Endodermal cell (in vitro differentiated cells): ENCODE measurements at regions not wholly inside any gene's neighbourhood (a gene's known extent, or its start where the extent isn't known, plus 50 kb on each side); places are given as distances from the start of the nearest gene placed in this dataset.

Source experiments
- DNase-seq: peaks from one replicate; pipeline ENCODE4 v3.0.0-alpha.2; 2017
- H3K27ac ChIP-seq: 2 replicates; pipeline ENCODE4 v1.5.1; 2013; ENCODE audit warnings: mild to moderate bottlenecking, low read depth, low read length, moderate library complexity
- H3K27me3 ChIP-seq: 2 replicates; pipeline ENCODE4 v1.6.1; 2013; ENCODE audit warnings: mild to moderate bottlenecking, low read length, moderate library complexity; ENCODE audit not compliant: insufficient read depth, control insufficient read depth, poor library complexity, severe bottlenecking
- H3K36me3 ChIP-seq: 2 replicates; pipeline ENCODE4 v1.7.0; 2013; ENCODE audit warnings: mild to moderate bottlenecking, low read length, moderate library complexity; ENCODE audit not compliant: control insufficient read depth, insufficient read depth
- H3K4me1 ChIP-seq: one replicate; pipeline ENCODE4 v1.7.0; 2013; ENCODE audit warnings: low read length; ENCODE audit not compliant: control insufficient read depth, insufficient read depth
- H3K4me3 ChIP-seq: 2 replicates; pipeline ENCODE4 v1.5.1; 2013; ENCODE audit warnings: mild to moderate bottlenecking, low read length, moderate library complexity
- H3K9ac ChIP-seq: 2 replicates; pipeline ENCODE4 v1.6.1; 2013; ENCODE audit warnings: mild to moderate bottlenecking, low read length, moderate library complexity; ENCODE audit not compliant: poor library complexity, severe bottlenecking; ENCODE audit errors: extremely low read depth
- H3K9me3 ChIP-seq: 2 replicates; pipeline ENCODE4 v1.6.1; 2013; ENCODE audit warnings: mild to moderate bottlenecking, low read length, moderate library complexity; ENCODE audit not compliant: control insufficient read depth
- H3K27ac Mint-ChIP-seq: 2 replicates; pipeline ENCODE4 v1.8.0; 2020; ENCODE audit warnings: mixed read lengths
- H3K27me3 Mint-ChIP-seq: 2 replicates; pipeline ENCODE4 v1.8.0; 2021; ENCODE audit warnings: mild to moderate bottlenecking, mixed read lengths; ENCODE audit not compliant: insufficient read depth
- H3K36me3 Mint-ChIP-seq: 2 replicates; pipeline ENCODE4 v1.8.0; 2020; ENCODE audit warnings: low read depth, mixed read lengths
- H3K4me1 Mint-ChIP-seq: 2 replicates; pipeline ENCODE4 v1.8.0; 2020; ENCODE audit warnings: mixed read lengths
- H3K4me3 Mint-ChIP-seq: 2 replicates; pipeline ENCODE4 v1.8.0; 2020; ENCODE audit warnings: mild to moderate bottlenecking, moderate library complexity, mixed read lengths
- H3K9me3 Mint-ChIP-seq: 2 replicates; pipeline ENCODE4 v1.8.0; 2020; ENCODE audit warnings: mild to moderate bottlenecking, mixed read lengths
- WGBS, 2 experiments: methylation state at CpG; one replicate each; pipeline versions ENCODE4 v1.1.5 to v1.1.7; 2013; ENCODE audit warnings: missing lambda C conversion rate in 2 of 2, mixed read lengths in 1 of 2; ENCODE audit not compliant: insufficient coverage in 1 of 2, insufficient read length in 1 of 2; 5-methylcytosine and 5-hydroxymethylcytosine counted together
- TF ChIP-seq, protein P1 (sequence below): fragments of 200-600 bp; sonication (generic); conservative IDR thresholded peaks from 2 replicates; pipeline ENCODE4 v1.5.0; 2021; ENCODE audit warnings: antibody characterized with exemption, mild to moderate bottlenecking

DNA sequence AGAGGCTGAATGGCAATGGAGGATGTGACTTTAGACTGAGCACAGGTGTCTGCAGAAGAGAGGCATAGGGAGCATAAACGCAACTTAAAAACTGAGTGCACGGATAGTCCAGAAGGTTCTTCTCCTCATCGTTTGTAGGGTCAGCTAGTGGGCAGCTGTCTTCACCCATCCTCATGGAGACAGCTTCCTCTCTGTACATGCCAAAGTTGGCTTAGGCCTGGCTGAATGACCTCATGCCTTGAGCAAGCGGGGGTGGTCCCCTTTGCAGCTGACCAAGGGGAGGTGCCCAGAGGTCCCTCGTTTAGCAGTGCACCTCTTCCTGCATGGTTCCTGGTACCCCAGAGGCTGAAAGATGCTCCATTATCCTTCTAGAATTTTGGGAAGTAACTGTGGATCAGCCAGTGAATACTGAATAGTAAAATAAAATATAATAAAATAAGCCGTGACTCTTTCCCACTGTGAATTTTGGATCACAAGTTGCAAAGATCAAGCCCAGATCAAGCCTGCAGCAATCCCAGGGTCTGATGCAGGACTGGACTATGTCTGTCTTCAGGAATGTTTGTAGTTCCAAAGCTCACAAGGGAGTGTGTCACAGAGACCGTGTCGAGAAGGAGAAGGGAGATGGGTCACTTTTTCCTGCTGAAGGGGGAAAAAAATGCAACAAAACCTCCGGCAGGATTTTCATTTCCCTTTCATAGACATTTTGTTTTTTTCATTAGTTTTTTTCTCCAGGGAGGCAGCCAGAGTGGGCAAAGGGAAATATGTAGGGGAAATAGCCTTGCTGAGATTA, 295.3 kb upstream of the MKI67 start:
- H3K4me3 Mint-ChIP-seq, result no peak overlapping the region
- H3K9me3 Mint-ChIP-seq, result no peaks in the 10 kb centered on the region
- Histone ChIP-seq H3K36me3 (no peaks in the 10 kb centered on the region), H3K4me3 (no peak overlapping the region), H3K9ac (no peak overlapping the region), H3K27me3 (no peaks in the 10 kb centered on the region), H3K9me3 (no peaks in the 10 kb centered on the region), H3K27ac (no peak overlapping the region), H3K4me1 (no peaks in the 10 kb centered on the region)
- H3K4me1 Mint-ChIP-seq, result no peaks in the 10 kb centered on the region
- DNase-seq, result no peak
- 91 to 97% methylated on average over 7 to 8 of the region's 9 CpGs for WGBS, 2 experiments
- H3K27ac Mint-ChIP-seq, result no peak overlapping the region
- no peaks in the 10 kb centered on the region for H3K27me3 Mint-ChIP-seq
- TF ChIP-seq, protein P1, sequence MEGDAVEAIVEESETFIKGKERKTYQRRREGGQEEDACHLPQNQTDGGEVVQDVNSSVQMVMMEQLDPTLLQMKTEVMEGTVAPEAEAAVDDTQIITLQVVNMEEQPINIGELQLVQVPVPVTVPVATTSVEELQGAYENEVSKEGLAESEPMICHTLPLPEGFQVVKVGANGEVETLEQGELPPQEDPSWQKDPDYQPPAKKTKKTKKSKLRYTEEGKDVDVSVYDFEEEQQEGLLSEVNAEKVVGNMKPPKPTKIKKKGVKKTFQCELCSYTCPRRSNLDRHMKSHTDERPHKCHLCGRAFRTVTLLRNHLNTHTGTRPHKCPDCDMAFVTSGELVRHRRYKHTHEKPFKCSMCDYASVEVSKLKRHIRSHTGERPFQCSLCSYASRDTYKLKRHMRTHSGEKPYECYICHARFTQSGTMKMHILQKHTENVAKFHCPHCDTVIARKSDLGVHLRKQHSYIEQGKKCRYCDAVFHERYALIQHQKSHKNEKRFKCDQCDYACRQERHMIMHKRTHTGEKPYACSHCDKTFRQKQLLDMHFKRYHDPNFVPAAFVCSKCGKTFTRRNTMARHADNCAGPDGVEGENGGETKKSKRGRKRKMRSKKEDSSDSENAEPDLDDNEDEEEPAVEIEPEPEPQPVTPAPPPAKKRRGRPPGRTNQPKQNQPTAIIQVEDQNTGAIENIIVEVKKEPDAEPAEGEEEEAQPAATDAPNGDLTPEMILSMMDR, result no peak
- H3K36me3 Mint-ChIP-seq, result no peaks in the 10 kb centered on the region

DNA sequence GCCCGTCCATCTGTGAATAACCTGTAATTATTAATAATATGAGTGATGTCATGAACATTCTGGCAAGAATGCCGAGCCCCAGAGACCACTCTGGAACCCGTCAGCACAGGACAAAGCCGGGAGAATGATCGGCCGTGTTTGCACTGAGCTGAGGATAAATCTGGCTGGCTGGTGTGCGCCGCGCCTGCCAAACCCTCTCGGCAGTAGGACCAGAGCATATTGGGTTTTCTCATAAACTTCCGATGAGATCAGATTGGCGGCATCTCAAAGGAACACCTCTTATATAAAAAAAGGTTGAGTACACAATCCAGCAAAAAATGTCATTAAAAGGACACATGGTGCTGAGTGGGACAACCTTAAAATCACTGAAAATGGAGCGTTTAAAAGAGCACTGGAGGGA, 296.0 kb upstream of the MKI67 start:
- Histone ChIP-seq H3K27me3 (no peaks in the 10 kb centered on the region), H3K9me3 (no peaks in the 10 kb centered on the region), H3K27ac (no peak overlapping the region), H3K36me3 (no peaks in the 10 kb centered on the region), H3K9ac (no peak overlapping the region), H3K4me1 (no peaks in the 10 kb centered on the region), H3K4me3 (no peak overlapping the region)
- Mint-ChIP-seq H3K36me3 (no peaks in the 10 kb centered on the region), H3K4me3 (no peak overlapping the region), H3K27ac (no peak overlapping the region), H3K4me1 (no peaks in the 10 kb centered on the region), H3K9me3 (no peaks in the 10 kb centered on the region), H3K27me3 (no peaks in the 10 kb centered on the region)
- DNase-seq, result no peak
- 94 to 97% methylated on average over 12 to 13 of the region's 13 CpGs for WGBS, 2 experiments
- TF ChIP-seq, protein P1, result no peak

DNA sequence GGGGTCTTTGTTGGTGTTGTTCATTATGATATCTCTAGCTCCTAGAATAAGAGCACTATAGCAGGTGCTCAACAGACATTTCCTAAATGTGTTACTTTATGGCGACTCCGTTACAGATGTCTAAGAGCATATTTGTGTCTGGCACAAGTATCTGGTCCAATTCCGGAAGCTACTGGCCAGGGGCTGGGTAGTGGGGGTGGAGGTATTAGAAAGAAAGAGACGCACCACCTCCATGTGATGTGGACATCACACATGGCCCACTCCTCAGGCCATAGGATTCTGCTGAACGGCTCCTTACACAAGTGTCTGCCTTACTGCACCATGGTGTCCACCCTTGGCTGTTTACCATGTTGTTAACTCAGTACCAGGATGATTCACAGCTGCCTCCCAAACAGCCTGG, 296.8 kb upstream of the MKI67 start:
- DNase-seq, result no peak
- Mint-ChIP-seq H3K27ac (no peak overlapping the region), H3K4me1 (no peaks in the 10 kb centered on the region), H3K36me3 (no peaks in the 10 kb centered on the region), H3K4me3 (no peak overlapping the region), H3K27me3 (no peaks in the 10 kb centered on the region), H3K9me3 (no peaks in the 10 kb centered on the region)
- Histone ChIP-seq H3K4me1 (no peaks in the 10 kb centered on the region), H3K9ac (no peak overlapping the region), H3K27ac (no peak overlapping the region), H3K27me3 (no peaks in the 10 kb centered on the region), H3K36me3 (no peaks in the 10 kb centered on the region), H3K9me3 (no peaks in the 10 kb centered on the region), H3K4me3 (no peak overlapping the region)
- TF ChIP-seq, protein P1, result no peak
- WGBS, 2 experiments, result 92 to 100% methylated on average over 3 to 5 of the region's 5 CpGs
